GM18507 (cell line): ENCODE measurements at regions not wholly inside any gene's neighbourhood (a gene's known extent, or its start where the extent isn't known, plus 50 kb on each side); places are given as distances from the start of the nearest gene placed in this dataset.
"Not testable (repeated sequence)": the region's sequence is repeated elsewhere in the genome, so short reads cannot be mapped to it uniquely, and the experiment has no call there.

Experiments used
- DNase-seq: peaks from one replicate; pipeline ENCODE4 v3.0.0; 2011; ENCODE audit warnings: low read depth; ENCODE audit not compliant: insufficient read length; ENCODE audit errors: extremely low spot score
- FAIRE-seq: peaks from 2 replicates; lab custom pipeline; 2011; peaks lifted over from hg19 to GRCh38; lab: Jason Lieb, UNC

DNA sequence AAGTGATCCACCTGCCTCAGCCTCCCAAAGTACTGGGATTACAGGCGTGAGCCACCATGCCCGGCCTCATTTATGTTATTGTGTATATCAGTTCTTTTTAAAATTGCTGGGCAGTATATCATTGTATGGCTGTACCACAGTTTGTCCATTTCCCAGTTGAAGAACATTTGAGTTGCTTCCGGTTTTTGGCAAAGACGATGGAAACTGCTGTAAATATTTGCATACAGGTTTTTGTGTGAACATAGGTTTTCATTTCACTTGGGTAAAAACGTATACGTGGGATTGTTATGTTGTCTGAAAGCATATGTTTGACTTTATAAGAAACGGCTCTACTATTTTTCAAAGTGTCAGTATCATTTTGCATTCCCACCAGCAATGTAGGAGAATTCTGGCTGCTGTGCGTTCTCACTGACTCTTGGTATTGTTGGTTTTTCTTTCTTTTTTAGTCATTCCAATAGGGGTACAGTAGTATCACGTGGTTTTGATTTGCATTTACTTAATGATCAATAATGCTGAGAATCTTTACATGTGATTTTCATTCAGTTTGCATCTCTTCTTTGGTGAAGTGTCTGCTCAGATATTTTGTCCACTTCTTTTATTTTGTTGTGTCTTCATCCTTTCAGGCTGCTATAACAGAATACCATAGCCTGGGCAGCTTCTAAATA lies 63.2 kb upstream of the GOT2 start:
- FAIRE-seq (no peak), DNase-seq (no peak)

GRCh38 chr16:58793366-58793765 lies 59.2 kb upstream of the GOT2 start:
- no peak for DNase-seq
- FAIRE-seq: no peak

- FAIRE-seq (no peak), DNase-seq (no peak)
Observed at GRCh38 chr16:58792188-58792587, 58.1 kb upstream of the GOT2 start.

DNA sequence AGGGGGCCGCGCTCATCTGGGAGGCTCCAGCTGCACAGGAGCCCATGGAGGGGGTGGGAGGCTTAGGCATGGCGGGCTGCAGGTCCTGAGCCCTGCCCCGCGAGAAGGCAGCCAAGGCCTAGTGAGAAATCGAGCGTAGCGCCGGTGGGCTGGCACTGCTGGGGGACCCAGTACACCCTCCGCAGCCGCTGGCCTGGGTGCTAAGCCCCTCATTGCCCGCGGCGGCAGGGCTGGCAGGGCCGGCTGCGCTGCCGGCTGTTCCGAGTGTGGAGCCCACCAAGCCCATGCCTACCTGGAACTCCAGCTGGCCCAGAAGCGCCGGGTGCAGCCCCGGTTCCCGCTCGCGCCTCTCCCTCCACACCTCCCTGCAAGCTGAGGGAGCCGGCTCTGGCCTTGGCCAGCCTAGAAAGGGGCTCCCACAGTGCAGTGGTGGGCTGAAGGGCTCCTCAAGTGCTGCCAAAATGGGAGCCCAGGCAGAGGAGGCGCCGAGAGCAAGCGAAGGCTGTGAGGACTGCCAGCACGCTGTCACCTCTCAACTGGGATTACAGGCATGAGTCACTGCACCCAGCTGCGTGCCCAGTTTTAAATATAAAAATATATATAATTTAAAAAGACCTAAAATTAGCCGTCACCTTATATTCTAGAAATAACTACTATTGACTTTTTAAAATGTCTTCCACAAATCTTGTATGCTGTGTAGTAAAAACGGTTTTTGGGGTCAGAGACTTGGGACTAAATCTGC lies 56.9 kb upstream of the GOT2 start:
- not testable (repeated sequence) for FAIRE-seq

DNA sequence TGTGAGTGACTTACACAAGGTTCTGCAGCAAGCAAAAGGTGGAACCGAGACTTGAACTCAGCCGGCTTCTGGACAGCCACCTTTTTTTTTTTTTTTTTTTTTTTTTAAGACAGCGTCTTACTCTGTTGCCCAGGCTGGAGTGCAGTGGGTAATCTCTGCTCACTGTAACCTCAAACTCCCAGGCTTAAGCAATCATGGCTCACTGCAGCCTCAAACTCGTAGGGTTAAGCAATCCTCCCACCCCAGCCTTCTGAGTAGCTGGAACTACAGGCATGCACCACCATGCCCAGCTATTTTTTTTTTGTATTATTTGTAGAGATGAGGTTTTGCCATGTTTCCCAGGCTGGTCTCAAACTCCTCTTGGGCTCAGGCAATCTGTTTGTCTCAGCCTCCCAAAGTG lies 55.2 kb upstream of the GOT2 start:
- DNase-seq: no peak

More for the DNA sequence above, 56.9 kb upstream of the GOT2 start:
- not testable (repeated sequence) for DNase-seq

More for the DNA sequence above, 55.2 kb upstream of the GOT2 start:
- FAIRE-seq: no peak
